A673 (cell line): ENCODE measurements at regions not wholly inside any gene's neighbourhood (a gene's known extent, or its start where the extent isn't known, plus 50 kb on each side); places are given as distances from the start of the nearest gene placed in this dataset.

ENCODE experiments used
- CTCF ChIP-seq: fragments of 300-800, 200-600 bp; sonication (generic); conservative IDR thresholded peaks from 2 replicates; pipeline ENCODE4 v1.5.1; 2017; ENCODE audit warnings: low read depth, mild to moderate bottlenecking, antibody characterized with exemption, low read length, moderate library complexity, mixed read lengths
- EZH2 ChIP-seq: fragments of 200-600 bp; sonication (generic); IDR thresholded peaks from 2 replicates; pipeline ENCODE4 v1.6.1; 2017; ENCODE audit warnings: borderline replicate concordance, low read depth, mild to moderate bottlenecking, mixed read lengths, antibody characterized with exemption, low read length; ENCODE audit not compliant: poor library complexity, severe bottlenecking

GRCh38 chr4:128501239-128501638 is 213.6 kb upstream of the PGRMC2 start:
- TF ChIP-seq CTCF, result no peak
- no peak for TF ChIP-seq EZH2
